Tongue (tissue), 1 donor: ENCODE measurements at regions not wholly inside any gene's neighbourhood (a gene's known extent, or its start where the extent isn't known, plus 50 kb on each side); places are given as distances from the start of the nearest gene placed in this dataset.

Experiments used
- DNase-seq: peaks from one replicate; pipeline ENCODE4 v3.0.0-alpha.2; 2015

GRCh38 chr6:25013246-25013645, 77.5 kb upstream of the RIPOR2 start:
- DNase-seq = no peak

- no peak for DNase-seq
Observed at GRCh38 chr6:25014369-25014768, 78.6 kb upstream of the RIPOR2 start.

GRCh38 chr6:25014791-25015560, 79.2 kb upstream of the RIPOR2 start:
- DNase-seq = peak; percentile 83

GRCh38 chr6:25016014-25016720, 80.4 kb upstream of the RIPOR2 start:
- DNase-seq = no peak

GRCh38 chr6:25017486-25017885, 81.7 kb upstream of the RIPOR2 start:
- DNase-seq = no peak

- DNase-seq = peak; percentile 51
Observed at GRCh38 chr6:25017932-25018567, 82.3 kb upstream of the RIPOR2 start.

- DNase-seq = no peak
Observed at GRCh38 chr6:25018568-25018954, 82.8 kb upstream of the RIPOR2 start.

GRCh38 chr6:25022140-25022553, 86.4 kb upstream of the RIPOR2 start:
- DNase-seq = no peak

GRCh38 chr6:25023781-25024180, 88.0 kb upstream of the RIPOR2 start:
- DNase-seq = no peak

GRCh38 chr6:25024821-25025220, 89.1 kb upstream of the RIPOR2 start:
- DNase-seq = no peak

GRCh38 chr6:25025248-25025918, 89.6 kb upstream of the RIPOR2 start:
- no peak for DNase-seq

- DNase-seq = no peak
Observed at GRCh38 chr6:25025919-25026301, 90.2 kb upstream of the RIPOR2 start.

- DNase-seq = no peak
Observed at GRCh38 chr6:25026723-25027122, 91.0 kb upstream of the RIPOR2 start.

GRCh38 chr6:25027221-25027916, 91.6 kb upstream of the RIPOR2 start:
- DNase-seq = no peak

- DNase-seq = no peak
Observed at GRCh38 chr6:25028328-25028727, 92.6 kb upstream of the RIPOR2 start.

GRCh38 chr6:25032934-25033333, 97.2 kb upstream of the RIPOR2 start:
- no peak for DNase-seq

- no peak for DNase-seq
Observed at GRCh38 chr6:25034431-25034921, 98.7 kb upstream of the RIPOR2 start.

GRCh38 chr6:25035174-25035511, 99.4 kb upstream of the RIPOR2 start:
- DNase-seq = no peak

GRCh38 chr6:25035512-25036435, 100.0 kb upstream of the RIPOR2 start:
- DNase-seq = no peak

- no peak for DNase-seq
Observed at GRCh38 chr6:25036461-25036860, 100.7 kb upstream of the RIPOR2 start.

- DNase-seq = no peak
Observed at GRCh38 chr6:25038300-25038699, 102.5 kb upstream of the RIPOR2 start.
